Stimulated activated CD4-positive, alpha-beta T cell treated with anti-CD3 and anti-CD28 coated beads, Interleukin-1b, Interleukin-23, amount 100 ng/mL, for 24 hours (primary cell): ENCODE measurements at regions not wholly inside any gene's neighbourhood (a gene's known extent, or its start where the extent isn't known, plus 50 kb on each side); places are given as distances from the start of the nearest gene placed in this dataset.
"Not testable (repeated sequence)": the region's sequence is repeated elsewhere in the genome, so short reads cannot be mapped to it uniquely, and the experiment has no call there.

Source experiments
- DNase-seq, 4 experiments: peaks; one replicate each; pipeline ENCODE4 v3.0.0-alpha.2; 2020; ENCODE audit warnings: low read depth in 4 of 4, low spot score in 1 of 4

DNA sequence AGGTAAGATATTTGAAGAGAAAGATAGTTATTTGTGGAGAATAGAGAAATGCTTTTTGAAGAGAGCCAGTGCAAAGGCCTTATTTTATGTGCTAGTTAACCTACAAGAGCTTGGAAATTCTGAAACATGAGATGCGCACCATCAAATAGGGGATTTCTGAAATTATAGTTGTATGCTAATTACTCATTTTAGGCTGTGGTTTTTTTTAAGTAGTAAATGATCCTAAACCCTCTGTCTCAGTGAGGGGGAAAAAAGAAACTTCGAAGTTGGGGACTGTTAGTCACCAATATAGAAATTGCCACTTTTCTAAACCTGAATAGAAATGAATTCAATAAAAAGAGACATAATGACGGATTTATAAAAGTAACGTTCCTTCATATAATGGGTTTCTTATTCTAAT is 119.3 kb upstream of the MDFIC start:
- no peak for DNase-seq

DNA sequence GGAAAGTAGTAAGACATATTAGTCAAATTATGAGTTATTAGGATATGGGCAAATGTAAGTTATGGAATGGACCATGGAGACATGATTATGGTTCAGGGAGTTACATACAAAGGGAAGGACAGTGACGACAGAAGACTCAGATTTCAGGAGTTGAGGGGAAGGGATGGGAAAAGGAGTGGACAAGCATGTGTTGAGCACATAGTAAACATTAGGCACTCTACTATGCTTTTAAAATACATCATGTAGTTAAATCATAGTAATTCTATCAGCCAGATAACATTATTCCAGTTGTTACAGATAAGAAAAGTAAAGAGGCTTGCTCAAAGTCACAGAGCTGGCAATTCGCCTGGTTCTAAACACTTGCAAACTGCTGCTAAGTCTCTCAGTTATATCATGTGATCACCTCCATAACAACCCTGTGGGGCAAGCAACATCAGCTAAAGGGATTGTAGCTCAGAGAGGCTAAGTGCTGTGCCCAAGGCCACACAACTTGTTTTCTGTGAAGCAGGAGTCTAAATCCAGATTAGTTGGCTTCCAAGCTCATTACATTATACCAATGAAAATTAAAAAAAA is 115.2 kb upstream of the MDFIC start:
- no peak for DNase-seq

DNA sequence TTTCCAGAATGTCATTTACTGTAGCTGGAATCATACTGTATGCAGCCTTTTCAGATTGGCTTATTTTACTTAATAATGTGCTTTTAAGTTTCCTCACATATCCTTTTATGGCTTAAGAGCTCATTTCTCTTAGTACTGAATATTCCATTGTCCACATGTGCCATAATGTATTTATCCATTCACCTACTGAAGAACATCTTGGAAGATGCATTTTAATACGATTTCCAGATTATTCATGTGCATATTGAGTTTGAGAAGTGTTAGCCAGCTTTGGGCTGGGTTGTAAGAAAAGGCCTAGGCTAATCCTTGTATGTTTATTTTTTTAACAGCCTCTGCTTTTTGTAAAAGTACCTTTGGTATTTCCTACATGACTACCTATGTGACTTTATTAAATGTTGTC is 109.3 kb upstream of the MDFIC start:
- no peak for DNase-seq

DNA sequence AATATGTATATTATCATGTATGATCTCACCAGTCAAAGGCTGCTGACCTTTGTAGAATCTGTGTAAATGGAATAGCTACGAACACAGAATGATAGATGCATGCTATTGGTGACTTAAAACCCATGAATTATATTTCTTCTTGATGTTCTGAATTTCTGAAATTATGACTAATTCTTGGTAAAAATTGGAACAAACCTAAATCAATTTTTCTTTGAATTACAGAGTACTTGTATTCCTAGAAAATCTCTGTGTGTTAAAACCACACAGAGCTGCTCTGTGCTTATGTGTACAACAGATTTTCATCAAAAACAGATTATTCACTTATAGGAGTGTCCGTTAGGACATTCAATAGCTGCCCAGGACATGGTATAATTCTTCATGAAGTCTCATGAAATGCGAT is 108.3 kb upstream of the MDFIC start:
- no peak for DNase-seq

- DNase-seq, result not testable (repeated sequence)
These were observed 104.9 kb upstream of the MDFIC start for GRCh38 chr7:114817036-114817435.

GRCh38 chr7:114818501-114818900 is 103.4 kb upstream of the MDFIC start:
- DNase-seq, result no peak

GRCh38 chr7:114819616-114820362 is 102.1 kb upstream of the MDFIC start:
- no peak for DNase-seq

GRCh38 chr7:114821030-114821900 is 100.6 kb upstream of the MDFIC start:
- no peak for DNase-seq

GRCh38 chr7:114822131-114822530 is 99.8 kb upstream of the MDFIC start:
- no peak for DNase-seq

DNA sequence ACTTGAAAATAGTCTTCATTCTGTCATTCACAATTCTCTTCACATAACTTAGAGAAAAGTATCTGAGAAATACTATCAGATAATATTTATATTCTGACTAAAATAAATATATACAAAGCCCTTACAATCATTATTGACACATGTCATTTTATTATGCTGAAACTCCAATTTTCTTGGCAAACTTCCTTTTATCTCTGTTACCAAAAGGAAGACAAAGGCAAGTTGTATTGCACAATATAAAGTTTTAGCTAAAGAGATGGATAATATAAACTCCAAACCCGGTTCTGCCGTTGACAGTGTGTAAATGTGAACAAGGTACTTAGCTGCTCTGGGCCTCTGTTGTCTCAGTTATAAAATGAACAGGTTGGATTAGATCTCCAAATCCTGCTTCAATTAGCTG is 99.0 kb upstream of the MDFIC start:
- no peak for DNase-seq

DNA sequence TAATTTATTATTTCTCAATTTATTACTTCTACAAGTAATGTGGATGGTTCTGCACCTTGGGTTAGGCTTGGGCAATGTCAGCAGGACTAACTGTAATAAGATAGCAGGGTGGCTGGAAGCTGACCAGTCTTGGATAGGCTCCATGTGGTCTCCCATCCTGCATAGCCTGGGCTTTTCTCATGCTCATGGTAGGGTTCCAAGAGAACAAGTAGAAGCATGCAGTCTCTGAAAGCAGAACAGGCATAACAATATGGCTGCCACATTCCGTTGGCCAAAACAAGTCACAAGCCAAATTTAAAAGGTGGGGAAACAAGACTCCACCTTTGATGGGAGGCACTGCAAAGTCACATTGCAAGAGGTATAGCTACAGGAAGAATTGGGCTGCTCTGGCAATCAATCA is 98.6 kb upstream of the MDFIC start:
- DNase-seq, result no peak

GRCh38 chr7:114825423-114825951 is 96.4 kb upstream of the MDFIC start:
- DNase-seq, result peak; percentile 18 to 65 (median 33)

DNA sequence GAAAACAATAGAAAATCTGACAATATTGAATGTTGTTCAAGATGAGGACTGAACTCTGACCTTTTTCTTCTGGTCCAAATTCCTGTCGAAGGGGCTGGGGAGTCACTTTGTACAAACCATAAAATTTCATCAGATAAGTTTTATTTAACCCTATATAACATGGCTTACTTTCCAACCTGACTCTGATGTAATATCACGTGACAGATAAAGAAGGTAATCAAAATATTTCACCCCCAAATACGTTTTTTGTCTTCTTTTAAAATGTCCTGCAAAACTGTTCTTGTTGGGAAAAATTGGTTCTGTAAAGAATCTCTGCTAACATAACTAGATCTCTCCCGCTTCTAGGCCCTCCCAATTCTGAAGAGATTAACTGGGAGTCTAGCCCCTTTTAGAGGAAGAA is 90.9 kb upstream of the MDFIC start:
- no peak for DNase-seq

DNA sequence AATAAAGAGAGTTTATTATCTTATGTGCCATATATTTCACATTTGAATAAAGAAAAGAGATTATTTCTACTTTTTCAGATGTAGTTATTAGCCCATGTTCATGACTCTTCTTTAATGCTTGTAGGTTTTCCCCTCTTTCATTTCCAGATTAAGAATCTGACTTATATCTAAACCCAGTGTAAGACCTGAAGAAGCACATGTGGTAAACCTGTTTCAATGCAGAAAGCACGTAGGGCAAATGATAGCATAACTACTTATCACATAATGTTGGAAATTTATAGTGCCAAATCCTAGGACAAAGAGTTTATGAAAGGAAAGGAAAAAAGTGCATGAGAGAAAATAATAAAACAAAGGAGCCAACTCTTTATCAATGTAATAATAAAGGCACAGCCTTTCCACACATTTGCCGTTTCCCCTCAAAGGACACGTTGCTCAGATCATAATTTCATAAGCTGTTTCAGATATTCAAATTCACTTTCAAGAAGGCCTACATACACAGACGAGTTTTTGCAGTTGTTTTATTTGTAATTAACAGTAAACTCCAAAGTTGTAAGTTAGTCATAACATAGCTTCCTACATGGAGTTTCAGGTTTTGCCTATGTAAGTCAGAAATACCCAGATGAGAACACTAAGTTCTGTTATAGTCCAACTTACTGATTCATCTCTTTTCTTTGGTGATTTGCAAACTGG is 88.8 kb upstream of the MDFIC start:
- no peak for DNase-seq

DNA sequence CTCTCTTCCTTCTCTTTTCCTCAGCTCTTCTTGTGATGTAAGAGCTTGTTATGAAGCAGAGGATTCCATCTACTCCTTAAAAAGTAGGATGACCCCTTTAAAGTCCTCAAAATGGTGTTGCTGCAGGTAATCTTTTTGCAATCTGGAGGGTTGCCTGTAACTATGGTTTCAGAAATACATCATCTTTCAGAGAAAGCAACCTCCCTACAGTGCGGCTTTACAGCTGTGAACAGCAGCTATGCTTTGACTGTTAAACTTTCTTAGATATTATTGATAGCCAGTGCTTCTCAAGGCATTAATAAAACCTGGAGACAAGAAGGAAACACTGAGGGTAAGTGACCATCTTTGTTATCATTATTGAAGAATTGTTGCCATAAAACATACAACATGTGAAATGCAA is 86.6 kb upstream of the MDFIC start:
- no peak for DNase-seq

DNA sequence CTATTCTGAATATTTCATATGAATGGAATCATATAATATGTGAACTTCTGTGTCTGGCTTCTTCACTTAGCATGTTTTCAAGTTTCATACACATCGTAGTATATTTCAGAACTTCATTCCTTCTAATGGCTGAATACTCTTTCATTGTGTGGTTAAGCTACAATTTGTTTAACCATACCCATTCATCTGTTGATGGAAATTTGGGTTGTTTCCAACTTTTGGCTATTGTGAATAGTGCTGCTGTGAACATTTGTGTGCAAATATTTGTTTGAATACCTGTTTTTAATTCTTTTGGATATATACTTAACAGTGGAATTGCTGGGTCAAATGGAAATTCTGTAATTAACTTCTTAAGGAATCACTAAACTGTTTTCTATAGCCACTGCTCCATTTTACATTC is 86.0 kb upstream of the MDFIC start:
- no peak for DNase-seq

- DNase-seq, result no peak
These were observed 79.3 kb upstream of the MDFIC start for GRCh38 chr7:114842551-114843065.

- no peak for DNase-seq
These were observed 78.8 kb upstream of the MDFIC start for GRCh38 chr7:114843102-114843501.

GRCh38 chr7:114851406-114852061 is 70.4 kb upstream of the MDFIC start:
- no peak for DNase-seq

DNA sequence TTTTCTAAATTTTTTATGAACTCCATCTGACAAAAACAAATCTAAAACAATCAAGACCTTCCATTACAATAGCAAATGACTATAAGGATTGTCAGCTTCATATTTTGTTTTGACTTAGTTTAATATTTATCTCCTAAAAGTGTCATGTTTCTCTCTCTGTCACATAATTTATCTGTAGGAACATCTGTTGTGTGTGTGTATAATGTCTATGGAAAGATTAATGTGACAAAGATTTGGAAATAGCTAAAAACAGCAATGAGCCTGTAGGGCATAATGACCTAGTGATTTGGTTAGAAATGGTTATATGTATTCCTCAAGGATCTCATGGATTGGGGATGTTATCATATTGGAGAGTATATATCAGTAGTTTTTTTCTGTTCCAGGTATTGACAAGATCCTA is 69.6 kb upstream of the MDFIC start:
- DNase-seq, result no peak

DNA sequence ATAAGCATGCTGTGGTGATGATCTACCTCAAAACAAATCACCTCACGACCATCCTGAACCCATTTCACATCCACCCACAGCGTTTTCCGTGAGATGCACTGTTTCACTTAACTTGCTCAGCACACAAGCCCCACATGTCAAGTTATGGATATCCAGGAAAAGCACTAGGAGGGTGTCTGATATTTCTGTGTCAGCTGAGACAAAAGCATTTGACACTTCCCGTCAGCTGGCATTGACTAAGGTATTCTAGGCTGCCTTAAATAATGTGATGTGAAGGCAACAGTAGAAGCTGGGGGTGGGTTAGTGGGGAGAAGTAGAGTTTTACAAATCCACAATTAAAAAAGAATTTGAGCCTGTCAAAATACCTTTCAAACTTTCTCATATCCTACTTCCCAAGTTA is 68.7 kb upstream of the MDFIC start:
- no peak for DNase-seq
